Bronchial epithelial cell (primary cell): ENCODE measurements at regions not wholly inside any gene's neighbourhood (a gene's known extent, or its start where the extent isn't known, plus 50 kb on each side); places are given as distances from the start of the nearest gene placed in this dataset.
A peak's percentile ranks its signal among the peaks of the same experiment; 100 is the strongest.

Experiments
- DNase-seq: peaks from one replicate; pipeline ENCODE4 v3.0.0-alpha.2; 2010; ENCODE audit warnings: low read depth
- FAIRE-seq: peaks from 2 replicates; lab custom pipeline; 2011; peaks lifted over from hg19 to GRCh38; lab: Jason Lieb, UNC
- H3K27me3 ChIP-seq: 2 replicates; pipeline ENCODE4 v1.5.1; 2011; ENCODE audit warnings: low read length; ENCODE audit not compliant: control insufficient read depth, insufficient read depth
- H3K36me3 ChIP-seq: 2 replicates; pipeline ENCODE4 v1.5.1; 2011; ENCODE audit warnings: low read length; ENCODE audit not compliant: control insufficient read depth, insufficient read depth
- H3K4me3 ChIP-seq: 2 replicates; pipeline ENCODE4 v1.5.1; 2011; ENCODE audit warnings: mild to moderate bottlenecking, low read depth, low read length, control low read depth
- CTCF ChIP-seq: IDR thresholded peaks from 2 replicates; pipeline ENCODE4 v1.5.1; 2011; ENCODE audit warnings: mild to moderate bottlenecking, moderate library complexity, low read length, control low read depth, inconsistent platforms; ENCODE audit not compliant: insufficient read depth, severe bottlenecking

DNA sequence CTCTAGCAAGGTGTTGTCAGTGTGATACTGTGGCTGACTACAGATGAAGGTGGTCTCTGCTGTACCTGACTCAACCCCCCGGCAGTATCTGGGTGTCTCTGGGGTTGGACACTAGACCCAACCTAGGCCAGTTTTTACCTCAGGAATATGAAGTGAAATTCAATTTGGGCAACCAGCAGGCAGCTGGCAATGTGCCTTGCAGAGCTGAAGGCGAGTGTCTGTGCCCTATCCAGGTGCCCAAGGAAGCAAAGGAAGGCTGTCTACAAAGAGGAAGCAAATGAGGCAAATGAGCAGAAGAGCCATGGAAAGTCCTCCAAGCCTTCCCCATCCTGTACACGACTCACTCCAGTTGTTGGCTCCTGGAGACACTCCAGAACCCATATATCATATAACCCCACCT is 264.6 kb upstream of the AGAP1 start:
- FAIRE-seq (no peak), DNase-seq (no peak)
- peaks cover 9% of the 10 kb centered on the region for H3K27me3 ChIP-seq
- TF ChIP-seq CTCF = no peak
- H3K36me3 ChIP-seq = no peaks in the 10 kb centered on the region
- no peak overlapping the region for H3K4me3 ChIP-seq

- FAIRE-seq = no peak
- peak; percentile 15 for DNase-seq
- H3K27me3 ChIP-seq = peaks cover 9% of the 10 kb centered on the region
- no peaks in the 10 kb centered on the region for H3K36me3 ChIP-seq
- H3K4me3 ChIP-seq = no peak overlapping the region
- no peak for TF ChIP-seq CTCF
Observed at GRCh38 chr2:235230821-235231601, 262.8 kb upstream of the AGAP1 start.

GRCh38 chr2:235232449-235233433 is 261.1 kb upstream of the AGAP1 start:
- H3K4me3 ChIP-seq = no peak overlapping the region
- DNase-seq (no peak), FAIRE-seq (no peak)
- H3K27me3 ChIP-seq = peaks cover 7% of the 10 kb centered on the region
- no peak for TF ChIP-seq CTCF
- H3K36me3 ChIP-seq = no peaks in the 10 kb centered on the region

- TF ChIP-seq CTCF = no peak
- FAIRE-seq = no peak
Observed at GRCh38 chr2:235234736-235235135, 259.1 kb upstream of the AGAP1 start.

GRCh38 chr2:235235977-235236767 is 257.7 kb upstream of the AGAP1 start:
- no peak for DNase-seq
- Histone ChIP-seq H3K36me3 (no peaks in the 10 kb centered on the region), H3K27me3 (peaks cover 3% of the 10 kb centered on the region), H3K4me3 (no peak overlapping the region)
- TF ChIP-seq CTCF = no peak
- no peak for FAIRE-seq

More at GRCh38 chr2:235234736-235235135, 259.1 kb upstream of the AGAP1 start:
- DNase-seq = no peak
- H3K27me3 ChIP-seq = peaks cover 7% of the 10 kb centered on the region
- no peak overlapping the region for H3K4me3 ChIP-seq
- no peaks in the 10 kb centered on the region for H3K36me3 ChIP-seq
